HEK293 (cell line): ENCODE measurements at regions not wholly inside any gene's neighbourhood (a gene's known extent, or its start where the extent isn't known, plus 50 kb on each side); places are given as distances from the start of the nearest gene placed in this dataset.

Experiments
- CTCF ChIP-seq: fragments of 450-650 bp; formaldehyde crosslinking; IDR thresholded peaks from 2 replicates; pipeline ENCODE4 v1.5.1; 2016; ENCODE audit warnings: missing biosample characterization, missing genetic modification characterization
- KLF16 ChIP-seq: fragments of 450-650 bp; formaldehyde crosslinking; IDR thresholded peaks from 2 replicates; pipeline ENCODE4 v1.5.1; 2017; ENCODE audit warnings: missing biosample characterization, missing genetic modification characterization
- PBX3 ChIP-seq: sonication (generic); formaldehyde crosslinking; IDR thresholded peaks from 2 replicates; pipeline ENCODE4 v1.8.1; 2022; ENCODE audit warnings: mild to moderate bottlenecking, moderate library complexity, missing genetic modification reagents
- REST ChIP-seq: fragments of 450-650 bp; formaldehyde crosslinking; IDR thresholded peaks from 2 replicates; pipeline ENCODE4 v1.5.1; 2016; ENCODE audit warnings: missing biosample characterization, missing genetic modification characterization
- YY1 ChIP-seq: fragments of 450-650 bp; formaldehyde crosslinking; IDR thresholded peaks from 2 replicates; pipeline ENCODE4 v1.5.1; 2018; ENCODE audit warnings: missing biosample characterization, missing genetic modification characterization
- ZBTB1 ChIP-seq: fragments of 450-650 bp; formaldehyde crosslinking; IDR thresholded peaks from 2 replicates; pipeline ENCODE4 v1.5.1; 2016; ENCODE audit warnings: missing biosample characterization, missing genetic modification characterization
- ZFP41 ChIP-seq: fragments of 450-650 bp; formaldehyde crosslinking; IDR thresholded peaks from 2 replicates; pipeline ENCODE4 v1.5.1; 2016; ENCODE audit warnings: missing biosample characterization, missing genetic modification characterization, borderline replicate concordance
- ZNF138 ChIP-seq: fragments of 450-650 bp; formaldehyde crosslinking; IDR thresholded peaks from 2 replicates; pipeline ENCODE4 v1.5.1; 2016; ENCODE audit warnings: missing biosample characterization, missing genetic modification characterization, borderline replicate concordance
- ZNF341 ChIP-seq: fragments of 450-650 bp; formaldehyde crosslinking; IDR thresholded peaks from 2 replicates; pipeline ENCODE4; 2016; ENCODE audit warnings: low read depth, missing biosample characterization, missing genetic modification characterization
- ZNF558 ChIP-seq: fragments of 450-650 bp; formaldehyde crosslinking; IDR thresholded peaks from 2 replicates; pipeline ENCODE4 v1.5.1; 2016; ENCODE audit warnings: missing biosample characterization, missing genetic modification characterization
- ZNF768 ChIP-seq: fragments of 450-650 bp; formaldehyde crosslinking; IDR thresholded peaks from 2 replicates; pipeline ENCODE4 v1.5.1; 2018; ENCODE audit warnings: missing biosample characterization, mild to moderate bottlenecking, missing genetic modification characterization

GRCh38 chr7:46747869-46748576, 827.0 kb upstream of the IGFBP3 start:
- TF ChIP-seq PBX3 (CRISPR knock-in tag): no peak
- TF ChIP-seq ZFP41 (tag by site-specific recombination): no peak
- no peak for TF ChIP-seq ZNF558 (tag by site-specific recombination)
- no peak for TF ChIP-seq CTCF
- TF ChIP-seq ZBTB1 (tag by site-specific recombination): no peak
- no peak for TF ChIP-seq ZNF768 (tag by site-specific recombination)
- TF ChIP-seq ZNF138 (tag by site-specific recombination): no peak
- no peak for TF ChIP-seq ZNF341 (tag by site-specific recombination)
- TF ChIP-seq KLF16 (tag by site-specific recombination): no peak
- no peak for TF ChIP-seq REST (tag by site-specific recombination)
- no peak for TF ChIP-seq YY1
